OCI-LY1 (cell line): ENCODE measurements at regions not wholly inside any gene's neighbourhood (a gene's known extent, or its start where the extent isn't known, plus 50 kb on each side); places are given as distances from the start of the nearest gene placed in this dataset.

Experiments used
- H2AFZ ChIP-seq: fragments of 200-600 bp; sonication (generic), shearing (Covaris generic); 2 replicates; pipeline ENCODE4 v1.6.0; 2014; ENCODE audit warnings: antibody characterized with exemption, mild to moderate bottlenecking, low read length
- H3F3A ChIP-seq: fragments of 200-600 bp; sonication (generic), shearing (Covaris generic); 2 replicates; pipeline ENCODE4 v1.6.0; 2014; ENCODE audit warnings: mild to moderate bottlenecking, antibody characterized with exemption, low read length, moderate library complexity; ENCODE audit not compliant: insufficient read depth
- H3K27ac ChIP-seq: fragments of 200-600 bp; sonication (generic); 2 replicates; pipeline ENCODE4 v1.5.1; 2014; ENCODE audit warnings: low read length, mixed run types, mild to moderate bottlenecking, low read depth; ENCODE audit not compliant: poor library complexity, severe bottlenecking
- H3K27me3 ChIP-seq: fragments of 200-600 bp; sonication (generic); 2 replicates; pipeline ENCODE4 v1.6.0; 2014; ENCODE audit warnings: antibody characterized with exemption, mild to moderate bottlenecking, low read length, moderate library complexity; ENCODE audit not compliant: insufficient read depth
- H3K36me3 ChIP-seq: fragments of 200-600 bp; sonication (generic); 2 replicates; pipeline ENCODE4 v1.6.1; 2014; ENCODE audit warnings: mild to moderate bottlenecking, antibody characterized with exemption, low read length, moderate library complexity, mixed read lengths; ENCODE audit not compliant: insufficient read depth
- H3K4me1 ChIP-seq: fragments of 200-600 bp; sonication (generic); 2 replicates; pipeline ENCODE4 v1.5.1; 2014; ENCODE audit warnings: mild to moderate bottlenecking, low read length, moderate library complexity; ENCODE audit not compliant: insufficient read depth, severe bottlenecking
- H3K4me2 ChIP-seq: fragments of 200-600 bp; sonication (generic), shearing (Covaris generic); 2 replicates; pipeline ENCODE4 v1.6.1; 2014; ENCODE audit warnings: low read length
- H3K4me3 ChIP-seq: fragments of 200-600 bp; sonication (generic); 2 replicates; pipeline ENCODE4 v1.5.1; 2014; ENCODE audit warnings: low read length, low read depth, mild to moderate bottlenecking, mixed read lengths; ENCODE audit not compliant: poor library complexity, severe bottlenecking
- H3K79me2 ChIP-seq: fragments of 200-600 bp; shearing (Covaris generic); 2 replicates; pipeline ENCODE4 v1.6.1; 2016; ENCODE audit warnings: mixed run types, low read length, mixed read lengths; ENCODE audit not compliant: insufficient read depth
- H3K9ac ChIP-seq: fragments of 200-600 bp; sonication (generic), shearing (Covaris generic); 2 replicates; pipeline ENCODE4 v1.6.1; 2014; ENCODE audit warnings: mild to moderate bottlenecking, low read length, mixed read lengths
- H3K9me2 ChIP-seq: fragments of 200-600 bp; sonication (generic), shearing (Covaris generic); 2 replicates; pipeline ENCODE4 v1.6.1; 2014; ENCODE audit warnings: low read depth, mild to moderate bottlenecking, low read length, mixed read lengths
- H3K9me3 ChIP-seq: fragments of 200-600 bp; shearing (Covaris generic); 2 replicates; pipeline ENCODE4 v1.6.1; 2014; ENCODE audit warnings: low read length, mixed read lengths
- H4K20me1 ChIP-seq: fragments of 200-600 bp; sonication (generic), shearing (Covaris generic); 2 replicates; pipeline ENCODE4 v1.6.0; 2016; ENCODE audit warnings: mild to moderate bottlenecking, low read length; ENCODE audit not compliant: insufficient read depth
- CTCF ChIP-seq: fragments of 200-600 bp; sonication (generic), shearing (Covaris generic); IDR thresholded peaks from 2 replicates; pipeline ENCODE4 v1.5.1; 2017; ENCODE audit warnings: mild to moderate bottlenecking, antibody characterized with exemption, low read length, moderate library complexity, mixed read lengths
- EZH2 ChIP-seq: fragments of 200-600 bp; sonication (generic), shearing (Covaris generic); IDR thresholded peaks from 2 replicates; pipeline ENCODE4 v1.8.0; 2017; ENCODE audit warnings: borderline replicate concordance, mixed run types, mild to moderate bottlenecking, antibody characterized with exemption, low read length, moderate library complexity, mixed read lengths

GRCh38 chr15:85891470-85891869 is 96.7 kb upstream of the KLHL25 start:
- Histone ChIP-seq H3K9ac (no peak overlapping the region), H3K27me3 (peaks cover 5% of the 10 kb centered on the region; the same call in 1 of the 2 replicates), H3K4me3 (no peak overlapping the region)

GRCh38 chr15:85892232-85892631 is 97.5 kb upstream of the KLHL25 start:
- no peaks in the 10 kb centered on the region for H3K36me3 ChIP-seq
- TF ChIP-seq EZH2 (no peak), CTCF (no peak)
- H3K4me3 ChIP-seq: no peak overlapping the region
- no peak overlapping the region for H3K27ac ChIP-seq
- no peak overlapping the region for H3K9ac ChIP-seq
- H3K9me2 ChIP-seq: no peaks in the 10 kb centered on the region
- peaks cover 8% of the 10 kb centered on the region for H3K4me1 ChIP-seq
- H3K27me3 ChIP-seq: peaks cover 5% of the 10 kb centered on the region; the same call in 1 of the 2 replicates
- H3F3A ChIP-seq: no peaks in the 10 kb centered on the region
- no peak overlapping the region for H3K4me2 ChIP-seq
- no peaks in the 10 kb centered on the region for H4K20me1 ChIP-seq
- H3K79me2 ChIP-seq: no peaks in the 10 kb centered on the region
- no peak overlapping the region for H2AFZ ChIP-seq
- H3K9me3 ChIP-seq: no peaks in the 10 kb centered on the region

More at GRCh38 chr15:85891470-85891869, 96.7 kb upstream of the KLHL25 start:
- H3K27ac ChIP-seq: no peak overlapping the region
- H3K4me2 ChIP-seq: no peak overlapping the region
- no peaks in the 10 kb centered on the region for H4K20me1 ChIP-seq
- no peaks in the 10 kb centered on the region for H3K9me3 ChIP-seq
- no peaks in the 10 kb centered on the region for H3K36me3 ChIP-seq
- H3K9me2 ChIP-seq: no peaks in the 10 kb centered on the region
- H3K4me1 ChIP-seq: peaks cover 8% of the 10 kb centered on the region
- H3K79me2 ChIP-seq: no peaks in the 10 kb centered on the region
- no peak for TF ChIP-seq CTCF
- TF ChIP-seq EZH2: no peak
- no peaks in the 10 kb centered on the region for H3F3A ChIP-seq
- H2AFZ ChIP-seq: no peak overlapping the region

GRCh38 chr15:85897207-85897894 is 102.6 kb upstream of the KLHL25 start:
- peaks cover 16% of the 10 kb centered on the region for H3K4me1 ChIP-seq
- no peaks in the 10 kb centered on the region for H3K9me3 ChIP-seq
- no peaks in the 10 kb centered on the region for H4K20me1 ChIP-seq
- no peaks in the 10 kb centered on the region for H3K9me2 ChIP-seq
- no peak overlapping the region for H3K4me2 ChIP-seq
- no peak overlapping the region for H2AFZ ChIP-seq
- H3K79me2 ChIP-seq: no peaks in the 10 kb centered on the region
- no peaks in the 10 kb centered on the region for H3K36me3 ChIP-seq
- H3K9ac ChIP-seq: no peak overlapping the region
- TF ChIP-seq CTCF: no peak
- TF ChIP-seq EZH2: no peak
- no peaks in the 10 kb centered on the region for H3F3A ChIP-seq
- no peaks in the 10 kb centered on the region for H3K27me3 ChIP-seq
- H3K4me3 ChIP-seq: no peak overlapping the region
- no peak overlapping the region for H3K27ac ChIP-seq
